ENCODE measurements at regions not wholly inside any gene's neighbourhood (a gene's known extent, or its start where the extent isn't known, plus 50 kb on each side); places are given as distances from the start of the nearest gene placed in this dataset.

DNA sequence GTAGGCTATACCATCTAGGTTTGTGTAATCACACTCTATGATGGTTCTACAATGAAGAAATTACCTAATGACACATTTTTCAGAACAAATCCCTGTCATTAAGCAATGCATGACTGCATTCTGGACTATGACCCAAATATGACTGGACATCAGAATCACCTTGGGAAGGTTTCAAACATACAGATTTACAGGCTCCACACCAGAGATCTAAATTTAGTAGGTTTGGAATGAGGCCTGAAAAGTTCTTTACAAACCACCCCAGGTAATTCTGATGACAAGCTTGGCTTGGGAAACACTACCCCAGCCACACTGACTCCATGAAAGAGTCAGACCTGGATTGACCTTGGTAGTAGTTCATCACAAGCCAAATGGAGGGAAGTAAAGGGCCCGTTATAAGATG, 52.2 kb upstream of the NFE2L2 start:
- FAIRE-seq (no peak), DNase-seq (ENCODE audit: low read depth, low spot score) (no peak)
- Histone ChIP-seq H3K27ac (ENCODE audit: control insufficient read depth, insufficient read depth, low read length) (no peak overlapping the region), H3K27me3 (ENCODE audit: control insufficient read depth, extremely low read depth, insufficient read depth, low read length) (no peaks in the 10 kb centered on the region), H2AFZ (ENCODE audit: control insufficient read depth, low read length) (no peak overlapping the region), H3K36me3 (ENCODE audit: control insufficient read depth in 2 of 2, extremely low read depth in 1 of 2, insufficient read depth in 2 of 2, low read length in 2 of 2) (no peaks in the 10 kb centered on the region), H3K4me3 (ENCODE audit: control insufficient read depth in 2 of 3, extremely low read depth in 1 of 3, insufficient read depth in 2 of 3, low read depth in 1 of 3, low read length in 3 of 3) (no peak overlapping the region), H3K4me2 (ENCODE audit: control insufficient read depth, extremely low read depth, insufficient read depth, low read depth, low read length) (no peak overlapping the region), H3K4me1 (ENCODE audit: control insufficient read depth, extremely low read depth, insufficient read depth, low read length) (peaks cover 37% of the 10 kb centered on the region), H3K9me3 (ENCODE audit: control insufficient read depth, low read depth, low read length) (no peaks in the 10 kb centered on the region), H3K9me1 (ENCODE audit: control insufficient read depth, extremely low read depth, insufficient read depth, low read length) (no peaks in the 10 kb centered on the region), H3K9ac (ENCODE audit: control insufficient read depth, extremely low read depth, insufficient read depth, low read length) (no peak overlapping the region), H3K79me2 (ENCODE audit: control insufficient read depth, insufficient read depth, low read length) (no peaks in the 10 kb centered on the region), H4K20me1 (ENCODE audit: control insufficient read depth, extremely low read depth, insufficient read depth, low read length) (no peaks in the 10 kb centered on the region)
- TF ChIP-seq, protein P1, sequence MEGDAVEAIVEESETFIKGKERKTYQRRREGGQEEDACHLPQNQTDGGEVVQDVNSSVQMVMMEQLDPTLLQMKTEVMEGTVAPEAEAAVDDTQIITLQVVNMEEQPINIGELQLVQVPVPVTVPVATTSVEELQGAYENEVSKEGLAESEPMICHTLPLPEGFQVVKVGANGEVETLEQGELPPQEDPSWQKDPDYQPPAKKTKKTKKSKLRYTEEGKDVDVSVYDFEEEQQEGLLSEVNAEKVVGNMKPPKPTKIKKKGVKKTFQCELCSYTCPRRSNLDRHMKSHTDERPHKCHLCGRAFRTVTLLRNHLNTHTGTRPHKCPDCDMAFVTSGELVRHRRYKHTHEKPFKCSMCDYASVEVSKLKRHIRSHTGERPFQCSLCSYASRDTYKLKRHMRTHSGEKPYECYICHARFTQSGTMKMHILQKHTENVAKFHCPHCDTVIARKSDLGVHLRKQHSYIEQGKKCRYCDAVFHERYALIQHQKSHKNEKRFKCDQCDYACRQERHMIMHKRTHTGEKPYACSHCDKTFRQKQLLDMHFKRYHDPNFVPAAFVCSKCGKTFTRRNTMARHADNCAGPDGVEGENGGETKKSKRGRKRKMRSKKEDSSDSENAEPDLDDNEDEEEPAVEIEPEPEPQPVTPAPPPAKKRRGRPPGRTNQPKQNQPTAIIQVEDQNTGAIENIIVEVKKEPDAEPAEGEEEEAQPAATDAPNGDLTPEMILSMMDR (optimal IDR thresholded peaks at IDR 0.05 in 1 of 3, IDR thresholded peaks at IDR 0.05 in 1 of 3, conservative IDR thresholded peaks at IDR 0.05 in 1 of 3; ENCODE audit: extremely low read depth in 1 of 3, insufficient read depth in 2 of 3, low read length in 3 of 3), result no peak
- TF ChIP-seq EZH2 (IDR thresholded peaks at IDR 0.05; ENCODE audit: low read length), result no peak
- dilution Hi-C loops (cut with MboI; ENCODE audit: extremely low pct_ligation_motif_present, low sequenced_read_pairs), result no loop called here

DNA sequence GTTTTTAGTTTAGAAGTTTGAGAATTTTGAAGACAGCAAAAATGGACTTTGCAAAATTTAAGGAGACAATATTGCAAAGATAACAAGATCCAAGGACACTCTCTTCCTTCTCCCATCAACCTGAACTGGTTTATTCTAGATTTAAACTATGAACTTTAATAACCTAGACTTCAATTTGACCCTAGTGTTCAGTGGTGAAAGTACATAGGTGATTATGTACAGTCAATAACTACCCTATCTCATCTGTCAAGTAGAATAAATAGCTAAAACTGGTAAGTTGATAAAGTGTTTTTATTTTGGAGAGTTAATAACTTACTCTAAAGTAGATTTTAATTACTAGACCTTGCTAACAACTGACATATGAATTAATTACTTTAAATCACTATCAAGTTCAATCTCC, 52.9 kb upstream of the NFE2L2 start:
- Histone ChIP-seq H4K20me1 (ENCODE audit: control insufficient read depth, extremely low read depth, insufficient read depth, low read length) (no peaks in the 10 kb centered on the region), H3K4me1 (ENCODE audit: control insufficient read depth, extremely low read depth, insufficient read depth, low read length) (peaks cover 41% of the 10 kb centered on the region), H3K9me1 (ENCODE audit: control insufficient read depth, extremely low read depth, insufficient read depth, low read length) (no peaks in the 10 kb centered on the region), H3K27ac (ENCODE audit: control insufficient read depth, insufficient read depth, low read length) (no peak overlapping the region), H3K4me3 (ENCODE audit: control insufficient read depth in 2 of 3, extremely low read depth in 1 of 3, insufficient read depth in 2 of 3, low read depth in 1 of 3, low read length in 3 of 3) (no peak overlapping the region), H3K79me2 (ENCODE audit: control insufficient read depth, insufficient read depth, low read length) (no peaks in the 10 kb centered on the region), H3K4me2 (ENCODE audit: control insufficient read depth, extremely low read depth, insufficient read depth, low read depth, low read length) (no peak overlapping the region), H3K36me3 (ENCODE audit: control insufficient read depth in 2 of 2, extremely low read depth in 1 of 2, insufficient read depth in 2 of 2, low read length in 2 of 2) (no peaks in the 10 kb centered on the region), H3K9ac (ENCODE audit: control insufficient read depth, extremely low read depth, insufficient read depth, low read length) (no peak overlapping the region), H2AFZ (ENCODE audit: control insufficient read depth, low read length) (no peak overlapping the region), H3K27me3 (ENCODE audit: control insufficient read depth, extremely low read depth, insufficient read depth, low read length) (no peaks in the 10 kb centered on the region), H3K9me3 (ENCODE audit: control insufficient read depth, low read depth, low read length) (no peaks in the 10 kb centered on the region)
- no peak for FAIRE-seq
- TF ChIP-seq, protein P1 (optimal IDR thresholded peaks at IDR 0.05 in 1 of 3, IDR thresholded peaks at IDR 0.05 in 1 of 3, conservative IDR thresholded peaks at IDR 0.05 in 1 of 3; ENCODE audit: extremely low read depth in 1 of 3, insufficient read depth in 2 of 3, low read length in 3 of 3), result no peak
- TF ChIP-seq EZH2 (IDR thresholded peaks at IDR 0.05; ENCODE audit: low read length), result no peak
- DNase-seq (ENCODE audit: low read depth, low spot score), result no peak
- dilution Hi-C loops (cut with MboI; ENCODE audit: extremely low pct_ligation_motif_present, low sequenced_read_pairs), result no loop called here

Measured in keratinocyte (primary cell).